NCI-H2227 treated with DMSO at 0.1 percent for 48 hours (cell line): ENCODE measurements at regions not wholly inside any gene's neighbourhood (a gene's known extent, or its start where the extent isn't known, plus 50 kb on each side); places are given as distances from the start of the nearest gene placed in this dataset.
"Not testable (repeated sequence)": the region's sequence is repeated elsewhere in the genome, so short reads cannot be mapped to it uniquely, and the experiment has no call there.

ENCODE experiments used
- DNase-seq: peaks from one replicate; lab custom pipeline; 2025; lab: John Stamatoyannopoulos, UW

- peak; percentile 2 for DNase-seq
These were observed 107.3 kb upstream of the SPIN1 start for GRCh38 chr9:88280816-88281382.

DNA sequence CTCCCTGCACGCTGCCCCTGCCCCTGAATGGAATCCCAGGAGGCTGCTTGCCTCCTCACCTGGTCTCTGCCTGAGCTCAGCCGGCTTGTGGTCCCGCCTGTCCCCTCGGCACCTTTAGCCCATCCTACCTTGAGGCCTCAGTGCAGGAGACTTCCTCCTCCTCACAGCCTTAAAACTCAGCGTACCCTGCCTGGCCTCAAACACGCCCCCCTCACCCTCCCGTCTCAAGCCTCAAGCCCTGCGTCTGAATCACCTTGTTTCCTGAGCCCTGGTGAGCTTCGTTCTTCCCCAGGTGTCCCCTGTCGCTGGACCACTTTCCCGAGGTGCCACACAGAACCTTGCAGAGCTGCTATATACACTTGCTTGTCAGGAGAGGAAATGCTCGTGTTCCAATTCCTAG lies 110.2 kb upstream of the SPIN1 start:
- DNase-seq: no peak

- DNase-seq: no peak
These were observed 114.2 kb upstream of the SPIN1 start for GRCh38 chr9:88274078-88274477.

DNA sequence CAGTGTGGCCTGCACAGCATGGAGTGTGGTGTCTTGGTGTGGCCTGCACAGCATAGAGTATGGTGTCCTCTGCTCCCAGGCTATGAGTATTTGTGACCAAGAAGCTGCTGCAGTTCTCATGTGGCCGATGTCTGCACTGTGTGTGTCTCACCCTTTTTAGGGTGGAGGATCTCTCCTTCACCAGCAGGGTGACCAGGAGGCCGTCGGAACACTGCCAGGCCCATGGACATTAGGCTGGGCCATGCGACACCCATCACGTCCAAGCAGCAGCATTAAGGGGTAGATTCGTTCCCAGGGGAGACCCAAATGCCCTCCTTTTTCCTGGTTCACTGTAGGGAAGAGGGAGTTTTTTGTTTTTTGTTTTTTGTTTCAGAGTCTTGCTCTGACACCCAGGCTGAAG lies 115.3 kb upstream of the SPIN1 start:
- no peak for DNase-seq

DNA sequence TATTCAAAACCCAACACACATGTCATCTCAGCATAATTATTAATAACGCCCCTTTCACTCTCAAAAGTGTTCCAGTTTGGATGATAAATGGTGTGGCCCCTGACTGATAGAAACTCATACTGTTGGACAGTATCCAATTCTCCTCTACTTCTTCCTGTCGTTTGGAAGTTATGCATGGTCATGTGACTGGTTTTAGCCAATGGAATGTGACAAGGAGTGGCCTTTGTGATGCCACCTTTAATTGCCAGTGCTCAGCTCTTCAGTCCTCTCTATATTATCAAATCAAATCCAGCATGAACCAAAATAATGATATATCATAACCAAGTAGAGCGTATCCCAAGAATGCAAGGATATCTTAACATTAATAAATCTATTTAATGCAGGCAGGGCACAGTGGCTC lies 117.8 kb upstream of the SPIN1 start:
- DNase-seq: no peak

- no peak for DNase-seq
These were observed 119.4 kb upstream of the SPIN1 start for GRCh38 chr9:88268886-88269285.

DNA sequence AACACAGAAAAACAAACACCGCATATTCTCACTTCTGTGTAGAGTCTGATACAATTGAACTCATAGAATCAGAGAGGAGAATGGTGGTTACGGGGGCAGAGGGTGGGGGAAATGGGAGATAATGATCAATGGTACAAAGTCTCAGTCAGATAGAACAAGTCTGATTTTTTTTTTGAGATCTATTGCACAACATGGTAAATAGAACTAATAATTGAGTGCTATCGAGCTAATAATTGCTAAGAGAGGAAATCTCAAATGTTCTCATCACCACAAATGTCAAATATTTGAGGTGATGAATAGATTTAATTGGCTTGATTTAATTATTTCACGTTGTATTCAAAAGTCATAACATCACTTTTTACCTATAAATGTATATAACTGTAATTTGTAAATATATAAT lies 121.0 kb upstream of the SPIN1 start:
- DNase-seq: no peak

DNA sequence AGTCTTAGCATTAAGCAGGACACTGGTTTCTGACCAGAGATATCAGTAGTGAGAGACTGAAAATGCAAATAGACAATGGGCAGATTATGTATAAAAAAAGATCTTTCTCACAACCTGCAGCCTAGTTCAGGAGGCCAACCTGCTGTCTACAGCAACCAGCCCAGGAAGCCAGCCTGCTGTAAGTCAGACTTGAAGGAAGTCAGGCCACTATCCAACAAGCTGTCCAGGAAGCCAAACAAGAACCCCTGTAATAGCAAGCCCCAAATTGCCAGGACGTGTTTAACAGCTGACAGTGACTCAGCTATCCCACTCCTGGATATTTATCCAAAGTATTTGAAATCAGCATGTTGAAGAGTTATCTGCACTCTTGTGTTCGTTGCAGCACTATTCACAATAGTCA lies 121.8 kb upstream of the SPIN1 start:
- no peak for DNase-seq

DNA sequence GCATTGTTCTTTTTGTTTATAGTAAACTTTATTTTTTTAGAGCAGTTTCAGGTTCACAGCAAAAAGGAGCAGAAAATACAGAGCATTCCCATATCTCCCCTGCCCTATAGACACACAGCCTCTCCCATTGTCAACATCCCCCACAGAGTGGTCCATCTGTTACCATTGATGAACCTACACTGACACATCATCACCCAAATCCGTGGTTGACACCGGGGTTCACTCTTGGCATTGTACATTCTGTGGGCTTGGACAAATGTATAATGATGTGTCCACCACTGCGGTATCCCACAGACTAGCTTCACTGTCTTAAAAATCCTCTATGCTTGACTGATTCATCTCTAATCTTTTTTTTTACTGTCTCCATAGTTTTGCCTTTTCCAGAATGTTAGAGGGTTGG lies 120.7 kb upstream of the SPATA31C2 start:
- DNase-seq: no peak

GRCh38 chr9:88258601-88259000 lies 120.3 kb upstream of the SPATA31C2 start:
- no peak for DNase-seq

- DNase-seq: no peak
These were observed 119.7 kb upstream of the SPATA31C2 start for GRCh38 chr9:88258024-88258423.

- DNase-seq: no peak
These were observed 117.9 kb upstream of the SPATA31C2 start for GRCh38 chr9:88256216-88256615.

GRCh38 chr9:88255806-88256205 lies 117.5 kb upstream of the SPATA31C2 start:
- DNase-seq: not testable (repeated sequence)

- DNase-seq: no peak
These were observed 113.6 kb upstream of the SPATA31C2 start for GRCh38 chr9:88251903-88252302.

GRCh38 chr9:88243736-88244135 lies 105.5 kb upstream of the SPATA31C2 start:
- no peak for DNase-seq

GRCh38 chr9:88242879-88243278 lies 104.6 kb upstream of the SPATA31C2 start:
- no peak for DNase-seq

DNA sequence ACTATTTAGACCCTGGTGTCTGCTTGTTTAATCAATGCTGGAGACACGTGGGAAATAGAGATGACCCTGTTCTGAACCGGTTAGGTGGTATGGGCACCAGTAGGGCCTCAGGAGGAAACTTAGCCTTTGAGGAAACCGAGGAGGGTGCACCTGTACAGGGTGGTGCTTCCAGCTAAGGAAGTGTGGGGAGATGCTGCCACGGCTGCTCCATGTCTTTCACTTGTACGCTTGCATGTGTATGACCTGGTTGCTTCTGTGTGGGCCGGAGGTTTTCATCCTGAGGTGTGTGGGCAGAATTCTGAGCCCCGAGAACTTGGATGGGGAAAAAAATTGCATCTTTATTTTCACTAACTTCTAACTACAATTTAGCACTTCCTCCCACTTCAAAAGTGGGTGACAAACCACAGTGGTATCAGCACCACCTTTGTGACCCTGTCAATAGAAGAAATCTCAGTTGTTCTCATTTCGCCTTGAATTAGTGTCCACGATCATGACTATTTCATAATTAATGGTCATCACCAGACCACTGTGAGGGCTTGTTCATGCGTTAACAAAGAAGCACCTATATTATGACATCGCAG lies 99.8 kb upstream of the SPATA31C2 start:
- DNase-seq: no peak

GRCh38 chr9:88237479-88237961 lies 99.2 kb upstream of the SPATA31C2 start:
- DNase-seq: no peak

DNA sequence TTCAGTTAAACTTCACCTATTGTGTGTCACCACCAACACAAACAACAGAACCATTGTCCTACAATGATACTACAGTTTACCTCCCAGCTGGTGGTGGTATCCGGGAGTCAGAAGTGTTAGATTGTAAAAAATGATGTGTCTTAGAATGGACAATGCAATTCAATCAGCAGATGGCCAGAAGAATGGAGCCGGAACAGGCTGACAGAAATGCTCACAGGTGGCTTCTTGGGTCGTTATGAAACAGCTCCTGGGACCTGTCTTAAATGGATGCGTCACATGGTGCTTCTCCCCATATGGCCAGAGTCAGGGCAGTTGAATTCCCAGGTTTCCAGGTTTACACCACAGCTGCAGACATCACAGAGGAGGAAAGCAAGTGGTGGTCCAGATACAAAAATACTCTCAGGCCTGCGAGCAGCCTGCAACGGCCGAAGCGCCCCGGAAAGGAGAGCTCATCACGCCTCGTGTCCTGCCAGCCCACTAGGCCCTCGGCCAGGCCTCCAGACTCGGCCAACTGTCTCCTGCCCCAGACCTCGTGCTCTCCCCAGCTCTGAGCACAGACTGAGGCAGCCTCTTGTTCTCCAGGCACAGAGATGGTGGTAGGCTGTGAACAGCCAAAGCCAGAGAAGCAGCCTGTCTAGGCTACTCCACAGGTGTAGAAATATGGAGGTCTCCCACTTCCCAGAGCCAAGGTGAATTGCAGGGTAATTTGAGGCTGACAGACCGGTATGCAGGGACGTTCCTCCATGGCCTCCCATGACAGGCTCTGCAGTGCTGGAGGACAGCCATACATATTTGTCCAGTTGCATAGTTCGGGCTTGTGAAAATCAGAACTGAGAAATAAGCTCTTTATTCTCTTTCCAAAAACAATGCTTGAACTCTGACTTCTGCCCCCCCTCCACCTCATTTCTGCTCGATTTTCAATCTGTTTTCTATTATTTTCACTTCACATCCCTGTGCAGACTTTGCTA lies 98.5 kb upstream of the SPATA31C2 start:
- DNase-seq: no peak

- DNase-seq: no peak
These were observed 97.3 kb upstream of the SPATA31C2 start for GRCh38 chr9:88235615-88236014.

DNA sequence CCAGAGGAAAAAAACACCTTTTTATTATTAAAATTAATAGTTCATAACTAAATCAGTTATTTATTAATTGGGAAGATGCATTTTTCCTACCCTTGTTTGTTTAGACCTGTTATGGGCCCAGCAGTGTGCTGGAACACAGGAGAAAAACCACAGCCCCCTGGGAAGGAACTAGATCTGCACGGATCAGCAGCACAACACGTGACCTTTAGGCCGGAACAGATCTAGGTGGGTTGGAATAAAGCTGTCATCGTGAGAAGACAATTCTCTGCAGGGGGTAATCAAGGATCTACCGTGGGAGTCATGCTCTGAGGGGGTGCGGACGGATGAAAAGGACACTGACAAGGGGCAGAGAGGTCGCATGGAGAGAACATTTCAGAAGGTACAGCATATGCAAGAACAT lies 95.8 kb upstream of the SPATA31C2 start:
- DNase-seq: no peak

DNA sequence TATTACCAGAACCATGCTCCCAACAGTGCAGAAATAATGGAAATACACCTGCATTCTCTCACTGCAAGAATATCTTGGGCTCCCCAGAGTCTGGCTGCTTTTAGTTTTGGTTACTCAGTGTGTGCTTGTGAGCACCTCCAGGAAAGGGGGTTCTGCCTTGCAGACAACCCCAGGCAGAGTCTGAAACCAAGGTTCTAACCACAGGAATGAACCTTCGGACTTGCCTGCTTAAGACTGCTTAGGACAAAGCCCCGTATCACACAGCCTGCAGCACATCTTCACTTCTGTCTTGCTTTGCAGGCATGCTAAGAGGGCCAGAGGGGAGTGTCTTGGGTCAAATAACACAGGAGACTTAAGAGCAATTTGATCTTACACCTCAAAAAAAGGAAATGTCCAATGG lies 94.8 kb upstream of the SPATA31C2 start:
- DNase-seq: no peak

- DNase-seq: no peak
These were observed 92.3 kb upstream of the SPATA31C2 start for GRCh38 chr9:88230612-88231011.
